Hepatocyte (in vitro differentiated cells): ENCODE measurements at regions not wholly inside any gene's neighbourhood (a gene's known extent, or its start where the extent isn't known, plus 50 kb on each side); places are given as distances from the start of the nearest gene placed in this dataset.

Experiments used
- DNase-seq: peaks from one replicate; pipeline ENCODE4 v3.0.0-alpha.2; 2016; ENCODE audit warnings: low spot score
- H2AFZ ChIP-seq: fragments of 200-600 bp; sonication (generic); 2 replicates; pipeline ENCODE4 v1.6.0; 2016; ENCODE audit warnings: antibody characterized with exemption, mild to moderate bottlenecking
- H3K27ac ChIP-seq: fragments of 200-600 bp; sonication (generic); 2 replicates; pipeline ENCODE4 v1.5.1; 2016; ENCODE audit warnings: mild to moderate bottlenecking
- H3K27me3 ChIP-seq: fragments of 200-600 bp; sonication (generic); 2 replicates; pipeline ENCODE4 v1.6.1; 2016
- H3K36me3 ChIP-seq: fragments of 200-600 bp; sonication (generic); replicated peaks from 2 replicates; pipeline ENCODE4 v1.5.1; 2016; ENCODE audit warnings: low read depth; ENCODE audit not compliant: insufficient read depth
- H3K4me1 ChIP-seq: fragments of 200-600 bp; sonication (generic); 2 replicates; pipeline ENCODE4 v1.5.1; 2016; ENCODE audit warnings: mild to moderate bottlenecking, moderate library complexity; ENCODE audit not compliant: insufficient read depth
- H3K4me2 ChIP-seq: fragments of 200-600 bp; sonication (generic); 2 replicates; pipeline ENCODE4 v1.6.0; 2016
- H3K4me3 ChIP-seq: fragments of 200-600 bp; sonication (generic); 2 replicates; pipeline ENCODE4 v1.5.1; 2016; ENCODE audit warnings: mild to moderate bottlenecking
- H3K79me2 ChIP-seq: fragments of 200-600 bp; sonication (generic); 2 replicates; pipeline ENCODE4 v1.6.0; 2017; ENCODE audit warnings: mild to moderate bottlenecking
- H3K9me2 ChIP-seq: fragments of 200-600 bp; sonication (generic); replicated peaks from 2 replicates; pipeline ENCODE4 v1.6.0; 2017; ENCODE audit warnings: mild to moderate bottlenecking; ENCODE audit not compliant: insufficient read depth
- H3K9me3 ChIP-seq: fragments of 200-600 bp; sonication (generic); 2 replicates; pipeline ENCODE4 v1.5.1; 2016; ENCODE audit warnings: low read depth, mild to moderate bottlenecking
- H4K20me1 ChIP-seq: fragments of 200-600 bp; sonication (generic); 2 replicates; pipeline ENCODE4 v1.6.0; 2016; ENCODE audit warnings: mild to moderate bottlenecking; ENCODE audit not compliant: insufficient read depth, poor library complexity, severe bottlenecking
- EZH2 ChIP-seq: fragments of 200-600 bp; sonication (generic); IDR thresholded peaks from 2 replicates; pipeline ENCODE4 v1.6.1; 2016; ENCODE audit warnings: antibody characterized with exemption, mild to moderate bottlenecking, borderline replicate concordance
- EZH2phosphoT487 ChIP-seq: fragments of 200-600 bp; sonication (generic); IDR thresholded peaks from one replicate; pipeline ENCODE4 v1.6.1; 2018; ENCODE audit warnings: antibody characterized with exemption, mild to moderate bottlenecking, low read depth, moderate library complexity; ENCODE audit not compliant: unreplicated experiment, severe bottlenecking
- whole genome bisulfite sequencing: methylation state at CpG from one replicate; pipeline ENCODE4 v1.1.6; 2016; ENCODE audit warnings: low lambda C conversion rate; ENCODE audit errors: missing lambda C conversion rate; 5-methylcytosine and 5-hydroxymethylcytosine counted together
- TF ChIP-seq, protein P1 (sequence below): fragments of 200-600 bp; sonication (generic); IDR thresholded peaks from 2 replicates; pipeline ENCODE4 v1.5.1; 2016; ENCODE audit warnings: antibody characterized with exemption, mild to moderate bottlenecking; ENCODE audit not compliant: poor library complexity

DNA sequence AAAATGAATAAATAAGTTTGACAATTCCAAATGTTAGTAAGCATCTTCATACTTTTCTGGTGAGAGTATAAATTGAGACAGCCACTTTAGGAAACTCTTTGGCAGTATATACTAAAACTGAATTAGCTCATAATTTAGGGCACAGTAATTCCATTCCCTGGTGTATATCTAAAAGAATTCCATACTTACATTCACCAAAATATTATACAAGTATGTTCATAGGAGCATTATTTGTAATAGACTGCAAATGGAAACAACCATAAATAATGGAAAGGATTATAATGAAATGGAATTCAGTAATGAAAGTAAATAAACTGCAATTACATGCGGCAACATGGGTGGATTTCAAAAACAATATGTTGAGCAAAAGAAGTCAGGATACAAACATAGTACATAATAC lies 315.8 kb upstream of the LRRC4C start:
- Histone ChIP-seq H3K27ac (no peak overlapping the region), H2AFZ (no peak overlapping the region), H3K4me3 (no peak overlapping the region), H3K4me1 (no peaks in the 10 kb centered on the region), H3K9me3 (no peaks in the 10 kb centered on the region), H3K9me2 (no peaks in the 10 kb centered on the region), H4K20me1 (no peaks in the 10 kb centered on the region), H3K4me2 (no peak overlapping the region), H3K79me2 (no peaks in the 10 kb centered on the region), H3K27me3 (no peaks in the 10 kb centered on the region), H3K36me3 (no peaks in the 10 kb centered on the region)
- 86% methylated on average over 1 of the region's 1 CpG for WGBS
- TF ChIP-seq EZH2phosphoT487, result no peak
- no peak for TF ChIP-seq EZH2
- TF ChIP-seq, protein P1, sequence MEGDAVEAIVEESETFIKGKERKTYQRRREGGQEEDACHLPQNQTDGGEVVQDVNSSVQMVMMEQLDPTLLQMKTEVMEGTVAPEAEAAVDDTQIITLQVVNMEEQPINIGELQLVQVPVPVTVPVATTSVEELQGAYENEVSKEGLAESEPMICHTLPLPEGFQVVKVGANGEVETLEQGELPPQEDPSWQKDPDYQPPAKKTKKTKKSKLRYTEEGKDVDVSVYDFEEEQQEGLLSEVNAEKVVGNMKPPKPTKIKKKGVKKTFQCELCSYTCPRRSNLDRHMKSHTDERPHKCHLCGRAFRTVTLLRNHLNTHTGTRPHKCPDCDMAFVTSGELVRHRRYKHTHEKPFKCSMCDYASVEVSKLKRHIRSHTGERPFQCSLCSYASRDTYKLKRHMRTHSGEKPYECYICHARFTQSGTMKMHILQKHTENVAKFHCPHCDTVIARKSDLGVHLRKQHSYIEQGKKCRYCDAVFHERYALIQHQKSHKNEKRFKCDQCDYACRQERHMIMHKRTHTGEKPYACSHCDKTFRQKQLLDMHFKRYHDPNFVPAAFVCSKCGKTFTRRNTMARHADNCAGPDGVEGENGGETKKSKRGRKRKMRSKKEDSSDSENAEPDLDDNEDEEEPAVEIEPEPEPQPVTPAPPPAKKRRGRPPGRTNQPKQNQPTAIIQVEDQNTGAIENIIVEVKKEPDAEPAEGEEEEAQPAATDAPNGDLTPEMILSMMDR, result no peak
- no peak for DNase-seq

DNA sequence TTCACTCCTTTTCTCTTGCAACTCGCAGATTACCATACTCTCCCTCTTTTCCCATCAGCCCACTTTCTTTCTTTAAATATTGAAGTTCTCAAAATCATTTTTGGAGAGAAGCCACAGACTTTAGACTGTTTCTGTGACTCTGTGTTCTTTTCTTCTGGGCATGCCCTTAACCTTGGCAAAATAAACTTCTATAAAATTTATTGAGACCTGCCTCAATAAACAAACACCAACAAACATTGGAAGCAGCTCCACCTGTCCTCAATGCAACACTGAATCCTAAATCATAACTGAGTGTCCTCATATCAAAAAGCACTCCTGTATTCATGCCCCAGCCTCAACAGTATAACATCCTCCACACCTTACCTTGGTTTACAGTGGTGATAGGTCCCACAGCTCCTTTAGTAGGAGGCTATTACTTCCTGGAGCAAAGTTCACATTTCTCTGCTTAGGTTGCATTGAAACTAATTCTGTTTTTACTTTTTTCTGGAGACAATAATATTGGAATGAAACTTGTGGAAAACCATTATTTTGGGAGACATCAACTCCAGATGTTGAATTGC lies 320.0 kb upstream of the LRRC4C start:
- Histone ChIP-seq H3K27ac (no peak overlapping the region), H4K20me1 (no peaks in the 10 kb centered on the region), H3K27me3 (no peaks in the 10 kb centered on the region), H3K9me3 (no peaks in the 10 kb centered on the region), H3K4me3 (no peak overlapping the region), H3K9me2 (no peaks in the 10 kb centered on the region), H3K4me2 (no peak overlapping the region), H3K36me3 (no peaks in the 10 kb centered on the region), H3K79me2 (no peaks in the 10 kb centered on the region), H3K4me1 (no peaks in the 10 kb centered on the region), H2AFZ (no peak overlapping the region)
- no peak for DNase-seq
- 50% methylated on average over 1 of the region's 1 CpG for WGBS
- TF ChIP-seq, protein P1, result no peak
- TF ChIP-seq EZH2phosphoT487, result no peak
- TF ChIP-seq EZH2, result no peak

DNA sequence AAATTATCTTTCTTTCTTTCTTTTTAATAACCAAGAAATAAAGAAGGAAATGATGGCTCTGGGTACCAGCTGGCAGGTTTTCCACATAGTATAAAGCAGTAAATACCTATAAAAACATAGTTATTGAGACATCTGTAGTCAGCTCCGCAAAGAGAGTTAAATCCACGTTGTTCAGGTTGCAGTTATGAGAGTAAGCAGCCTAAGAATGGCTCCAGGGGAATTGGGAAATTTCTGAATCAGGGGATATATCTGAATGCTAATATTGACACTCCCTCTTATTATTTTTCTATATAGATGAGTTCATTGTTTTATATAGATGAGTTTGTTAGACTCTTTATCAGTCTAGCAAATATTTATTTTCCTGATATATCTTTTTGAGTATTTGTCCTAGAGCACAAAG lies 322.0 kb upstream of the LRRC4C start:
- Histone ChIP-seq H3K9me2 (no peaks in the 10 kb centered on the region), H3K79me2 (no peaks in the 10 kb centered on the region), H4K20me1 (no peaks in the 10 kb centered on the region), H3K36me3 (no peaks in the 10 kb centered on the region), H3K4me3 (no peak overlapping the region), H3K9me3 (no peaks in the 10 kb centered on the region), H3K27ac (no peak overlapping the region), H3K27me3 (no peaks in the 10 kb centered on the region), H3K4me2 (no peak overlapping the region), H2AFZ (no peak overlapping the region), H3K4me1 (no peaks in the 10 kb centered on the region)
- no peak for TF ChIP-seq EZH2
- TF ChIP-seq, protein P1, result no peak
- DNase-seq, result no peak
- WGBS, result 59% methylated on average over 2 of the region's 2 CpGs
